K562 (cell line): ENCODE measurements at regions not wholly inside any gene's neighbourhood (a gene's known extent, or its start where the extent isn't known, plus 50 kb on each side); places are given as distances from the start of the nearest gene placed in this dataset.

Experiments used
- CTCF ChIP-seq, 3 experiments: IDR thresholded peaks in 2 of 3; conservative IDR thresholded peaks in 1 of 3; 2 replicates each; pipeline ENCODE4 v1.5.1; 2011 to 2012; ENCODE audit warnings: low read length in 3 of 3, mild to moderate bottlenecking in 3 of 3, control low read depth in 2 of 3, improper control_type of control experiment in 1 of 3, inconsistent platforms in 1 of 3, low read depth in 1 of 3, mixed read lengths in 1 of 3, moderate library complexity in 1 of 3; ENCODE audit not compliant: insufficient read depth in 2 of 3
- EP300 ChIP-seq: IDR thresholded peaks from 2 replicates; pipeline ENCODE4 v1.6.1; 2012; ENCODE audit warnings: low read length, improper control_type of control experiment

- no peak for TF ChIP-seq CTCF (IDR thresholded peaks at IDR 0.05 in 2 of 3, conservative IDR thresholded peaks at IDR 0.05 in 1 of 3; ENCODE audit: insufficient read depth in 2 of 3, low read depth in 1 of 3, low read length in 3 of 3)
- TF ChIP-seq EP300: no peak
Observed at GRCh38 chr2:117271631-117272030, 542.9 kb upstream of the DDX18 start.
